Head of caudate nucleus (tissue), 42 donors: ENCODE measurements at regions not wholly inside any gene's neighbourhood (a gene's known extent, or its start where the extent isn't known, plus 50 kb on each side); places are given as distances from the start of the nearest gene placed in this dataset.
A peak's percentile ranks its signal among the peaks of the same experiment; 100 is the strongest.

ENCODE experiments used
- DNase-seq, 42 donors: peaks; one replicate each; pipeline versions ENCODE4 v3.0.0 to v3.0.0-alpha.2; 2020 to 2021; ENCODE audit warnings: mixed read lengths in 7 of 42
- intact Hi-C: fragments of 100-400 bp; cut with DNase I; formaldehyde crosslinking; loops from one replicate; pipeline ENCODE4 v1.15.0; 2022

- DNase-seq = peak in 1 of 42 donors; percentile 0
- intact Hi-C loops = no loop called here
These were observed 141.9 kb downstream of the ACTBL2 start for GRCh38 chr5:57340681-57341080.

- intact Hi-C loops = no loop called here
- no peak for DNase-seq
These were observed 143.1 kb downstream of the ACTBL2 start for GRCh38 chr5:57339521-57339920.

- intact Hi-C loops = no loop called here
- no peak for DNase-seq
These were observed 143.7 kb downstream of the ACTBL2 start for GRCh38 chr5:57338868-57339340.

GRCh38 chr5:57338068-57338867 is 144.3 kb downstream of the ACTBL2 start:
- peak in 8 of 42 donors; percentile 4 to 26 (median 11) for DNase-seq
- intact Hi-C loops = no loop called here

GRCh38 chr5:57335092-57335660 is 147.4 kb downstream of the ACTBL2 start:
- intact Hi-C loops = no loop called here
- DNase-seq = no peak

GRCh38 chr5:57334475-57334874 is 148.1 kb downstream of the ACTBL2 start:
- intact Hi-C loops = no loop called here
- DNase-seq = no peak

GRCh38 chr5:57332361-57332760 is 150.2 kb downstream of the ACTBL2 start:
- no peak for DNase-seq
- intact Hi-C loops = no loop called here

- DNase-seq = no peak
- intact Hi-C loops = no loop called here
These were observed 153.9 kb downstream of the GPBP1 start for GRCh38 chr5:57327561-57328367.

- DNase-seq = no peak
- intact Hi-C loops = no loop called here
These were observed 152.0 kb downstream of the GPBP1 start for GRCh38 chr5:57325678-57326397.

- intact Hi-C loops = no loop called here
- DNase-seq = no peak
These were observed 151.0 kb downstream of the GPBP1 start for GRCh38 chr5:57324861-57325260.

- no peak for DNase-seq
- intact Hi-C loops = no loop called here
These were observed 150.3 kb downstream of the GPBP1 start for GRCh38 chr5:57324181-57324580.

- no peak for DNase-seq
- intact Hi-C loops = no loop called here
These were observed 146.7 kb downstream of the GPBP1 start for GRCh38 chr5:57320582-57320981.

- intact Hi-C loops = no loop called here
These were observed 145.8 kb downstream of the GPBP1 start for GRCh38 chr5:57319628-57320027.

GRCh38 chr5:57318251-57318650 is 144.4 kb downstream of the GPBP1 start:
- no peak for DNase-seq
- intact Hi-C loops = no loop called here

More at GRCh38 chr5:57319628-57320027, 145.8 kb downstream of the GPBP1 start:
- no peak for DNase-seq

GRCh38 chr5:57317341-57317740 is 143.5 kb downstream of the GPBP1 start:
- intact Hi-C loops = no loop called here
- DNase-seq = no peak

- intact Hi-C loops = no loop called here
- DNase-seq = no peak
These were observed 143.0 kb downstream of the GPBP1 start for GRCh38 chr5:57316798-57317327.

- intact Hi-C loops = no loop called here
- no peak for DNase-seq
These were observed 142.1 kb downstream of the GPBP1 start for GRCh38 chr5:57315941-57316340.
